Bronchial epithelial cell (primary cell): ENCODE measurements at regions not wholly inside any gene's neighbourhood (a gene's known extent, or its start where the extent isn't known, plus 50 kb on each side); places are given as distances from the start of the nearest gene placed in this dataset.

Experiments
- DNase-seq: peaks from one replicate; pipeline ENCODE4 v3.0.0-alpha.2; 2010; ENCODE audit warnings: low read depth
- FAIRE-seq: peaks from 2 replicates; lab custom pipeline; 2011; peaks lifted over from hg19 to GRCh38; lab: Jason Lieb, UNC
- H3K27me3 ChIP-seq: 2 replicates; pipeline ENCODE4 v1.5.1; 2011; ENCODE audit warnings: low read length; ENCODE audit not compliant: control insufficient read depth, insufficient read depth
- H3K36me3 ChIP-seq: 2 replicates; pipeline ENCODE4 v1.5.1; 2011; ENCODE audit warnings: low read length; ENCODE audit not compliant: control insufficient read depth, insufficient read depth
- H3K4me3 ChIP-seq: 2 replicates; pipeline ENCODE4 v1.5.1; 2011; ENCODE audit warnings: mild to moderate bottlenecking, low read depth, low read length, control low read depth
- CTCF ChIP-seq: IDR thresholded peaks from 2 replicates; pipeline ENCODE4 v1.5.1; 2011; ENCODE audit warnings: mild to moderate bottlenecking, moderate library complexity, low read length, control low read depth, inconsistent platforms; ENCODE audit not compliant: insufficient read depth, severe bottlenecking

- TF ChIP-seq CTCF, result no peak
- H3K27me3 ChIP-seq, result no peaks in the 10 kb centered on the region
- FAIRE-seq, result peak; percentile 75
Observed at GRCh38 chr19:56993851-56994250, 125.9 kb upstream of the USP29 start.

GRCh38 chr19:56994251-56995017 is 125.4 kb upstream of the USP29 start:
- TF ChIP-seq CTCF, result no peak

More at GRCh38 chr19:56993851-56994250, 125.9 kb upstream of the USP29 start:
- DNase-seq, result no peak
- no peak overlapping the region for H3K4me3 ChIP-seq
- H3K36me3 ChIP-seq, result no peaks in the 10 kb centered on the region

GRCh38 chr19:56995303-56995702 is 124.5 kb upstream of the USP29 start:
- Histone ChIP-seq H3K36me3 (no peaks in the 10 kb centered on the region), H3K4me3 (no peak overlapping the region), H3K27me3 (no peaks in the 10 kb centered on the region)
- no peak for FAIRE-seq
- no peak for TF ChIP-seq CTCF
- no peak for DNase-seq

More at GRCh38 chr19:56994251-56995017, 125.4 kb upstream of the USP29 start:
- DNase-seq (no peak), FAIRE-seq (no peak)
- Histone ChIP-seq H3K4me3 (no peak overlapping the region), H3K36me3 (no peaks in the 10 kb centered on the region), H3K27me3 (no peaks in the 10 kb centered on the region)

GRCh38 chr19:57002195-57002601 is 117.6 kb upstream of the USP29 start:
- TF ChIP-seq CTCF, result no peak
- Histone ChIP-seq H3K36me3 (no peaks in the 10 kb centered on the region), H3K27me3 (no peaks in the 10 kb centered on the region), H3K4me3 (no peak overlapping the region)
- no peak for DNase-seq
- no peak for FAIRE-seq

GRCh38 chr19:57002710-57003109 is 117.1 kb upstream of the USP29 start:
- Histone ChIP-seq H3K4me3 (no peak overlapping the region), H3K36me3 (no peaks in the 10 kb centered on the region), H3K27me3 (no peaks in the 10 kb centered on the region)
- DNase-seq (no peak), FAIRE-seq (no peak)
- TF ChIP-seq CTCF, result no peak
